A204.1 (cell line): ENCODE measurements at regions not wholly inside any gene's neighbourhood (a gene's known extent, or its start where the extent isn't known, plus 50 kb on each side); places are given as distances from the start of the nearest gene placed in this dataset.

Experiments used
- FAIRE-seq: peaks from 2 replicates; lab custom pipeline; 2012; peaks lifted over from hg19 to GRCh38; lab: Jason Lieb, UNC

DNA sequence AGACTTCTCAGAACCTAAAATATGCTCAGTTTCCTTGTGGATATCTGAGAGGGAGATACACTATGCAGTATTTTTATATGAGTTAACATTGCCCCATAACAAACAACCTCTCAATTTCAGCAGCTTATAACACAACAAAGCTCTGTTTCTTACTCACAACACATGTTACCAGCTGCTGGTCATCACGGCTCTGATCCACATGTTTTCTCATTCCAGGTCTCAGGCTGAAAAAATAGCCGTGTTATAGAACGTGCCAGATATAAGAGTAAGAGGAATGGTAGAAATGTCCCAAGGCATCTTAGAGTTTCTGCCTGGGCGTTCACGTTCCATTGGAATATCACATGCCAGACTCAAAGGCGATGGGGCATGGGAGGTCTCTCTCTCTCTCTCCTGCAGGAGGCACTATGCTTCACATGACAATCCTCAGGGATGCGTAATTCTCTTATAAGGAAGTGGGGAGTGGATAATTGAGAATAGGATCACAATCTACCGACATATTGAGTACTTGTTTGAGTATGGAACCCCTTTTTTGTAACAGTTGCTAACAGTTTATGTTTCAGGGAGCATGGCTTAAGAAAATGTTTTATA lies 246.6 kb downstream of the NHLRC3 start:
- no peak for FAIRE-seq
